ENCODE measurements at regions not wholly inside any gene's neighbourhood (a gene's known extent, or its start where the extent isn't known, plus 50 kb on each side); places are given as distances from the start of the nearest gene placed in this dataset.

GRCh38 chrX:150257353-150258175 is 105.6 kb upstream of the MAMLD1 start:
- Histone ChIP-seq H3K79me2 (no peaks in the 10 kb centered on the region), H3K9me3 (ENCODE audit: low read depth) (no peaks in the 10 kb centered on the region), H4K20me1 (ENCODE audit: insufficient read depth, poor library complexity, severe bottlenecking) (no peaks in the 10 kb centered on the region), H3K27ac (no peak overlapping the region), H3K36me3 (replicated peaks; ENCODE audit: insufficient read depth, low read depth) (no peaks in the 10 kb centered on the region), H3K9me2 (replicated peaks; ENCODE audit: insufficient read depth) (no peaks in the 10 kb centered on the region), H2AFZ (no peak overlapping the region), H3K4me1 (ENCODE audit: insufficient read depth) (no peaks in the 10 kb centered on the region), H3K27me3 (no peaks in the 10 kb centered on the region), H3K4me3 (no peak overlapping the region), H3K4me2 (no peak overlapping the region)
- TF ChIP-seq CTCF (IDR thresholded peaks at IDR 0.05; ENCODE audit: poor library complexity) (no peak), EZH2 (IDR thresholded peaks at IDR 0.05; ENCODE audit: borderline replicate concordance) (no peak), EZH2phosphoT487 (IDR thresholded peaks at IDR 0.05; ENCODE audit: low read depth, severe bottlenecking, unreplicated experiment) (no peak)
- WGBS (ENCODE audit: low lambda C conversion rate, missing lambda C conversion rate) = 67% methylated on average over 1 of the region's 1 CpG
- no peak for DNase-seq (ENCODE audit: low spot score)

GRCh38 chrX:150258176-150258425 is 105.0 kb upstream of the MAMLD1 start:
- DNase-seq (ENCODE audit: low spot score) = no peak
- Histone ChIP-seq H4K20me1 (ENCODE audit: insufficient read depth, poor library complexity, severe bottlenecking) (no peaks in the 10 kb centered on the region), H3K27ac (no peak overlapping the region), H3K4me3 (no peak overlapping the region), H3K36me3 (replicated peaks; ENCODE audit: insufficient read depth, low read depth) (no peaks in the 10 kb centered on the region), H3K79me2 (no peaks in the 10 kb centered on the region), H3K4me1 (ENCODE audit: insufficient read depth) (no peaks in the 10 kb centered on the region), H3K9me3 (ENCODE audit: low read depth) (no peaks in the 10 kb centered on the region), H3K27me3 (no peaks in the 10 kb centered on the region), H2AFZ (no peak overlapping the region), H3K4me2 (no peak overlapping the region), H3K9me2 (replicated peaks; ENCODE audit: insufficient read depth) (no peaks in the 10 kb centered on the region)
- WGBS (ENCODE audit: low lambda C conversion rate, missing lambda C conversion rate) = 87% methylated on average over 1 of the region's 1 CpG
- TF ChIP-seq CTCF (IDR thresholded peaks at IDR 0.05; ENCODE audit: poor library complexity) (no peak), EZH2phosphoT487 (IDR thresholded peaks at IDR 0.05; ENCODE audit: low read depth, severe bottlenecking, unreplicated experiment) (no peak), EZH2 (IDR thresholded peaks at IDR 0.05; ENCODE audit: borderline replicate concordance) (no peak)

DNA sequence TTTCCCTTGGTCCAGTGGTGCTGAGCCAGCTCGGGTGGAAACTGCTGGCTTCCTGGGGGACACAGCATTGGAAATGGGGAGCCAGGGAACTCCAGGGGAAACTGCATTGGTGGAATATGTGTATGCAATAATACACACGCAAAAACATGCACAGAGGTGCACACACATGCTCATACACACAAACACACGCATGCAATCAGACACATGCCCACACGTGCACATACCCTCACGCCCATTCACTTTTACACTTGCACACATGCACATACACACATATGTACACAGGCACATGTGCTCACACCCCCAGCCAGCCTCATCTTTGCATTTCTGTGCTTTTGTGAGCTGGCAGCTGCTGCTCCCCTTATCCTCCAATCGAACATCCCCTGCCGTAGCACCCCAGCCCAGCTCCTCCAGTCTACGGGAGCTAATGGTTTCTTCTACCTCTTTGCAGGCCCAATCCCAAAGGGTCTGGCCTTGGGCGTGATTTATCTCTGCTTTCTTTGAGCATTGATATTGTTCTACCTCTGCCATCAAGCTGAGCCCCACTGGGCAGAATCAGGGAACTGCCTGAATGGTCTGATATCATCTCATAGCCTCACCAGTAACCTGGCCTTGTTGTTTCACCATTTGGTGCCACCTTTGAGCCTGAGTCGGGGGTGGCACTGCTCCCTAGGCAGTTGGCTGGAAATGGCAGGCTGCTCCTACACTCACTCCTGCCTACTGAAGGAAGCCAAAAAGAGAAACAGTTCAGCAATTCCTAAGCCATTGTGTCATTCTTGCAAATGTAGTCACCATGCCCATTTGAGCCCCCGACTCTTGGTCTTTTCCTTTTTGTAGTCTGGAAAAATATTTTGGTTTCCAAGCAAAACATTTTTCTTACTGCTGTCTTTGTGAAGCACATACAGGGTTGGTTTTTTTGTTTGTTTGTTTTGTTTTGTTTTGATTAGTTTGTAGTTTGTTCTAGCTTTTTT is 104.4 kb upstream of the MAMLD1 start:
- no peak for DNase-seq (ENCODE audit: low spot score)
- Histone ChIP-seq H3K36me3 (replicated peaks; ENCODE audit: insufficient read depth, low read depth) (no peaks in the 10 kb centered on the region), H3K79me2 (no peaks in the 10 kb centered on the region), H3K27me3 (no peaks in the 10 kb centered on the region), H2AFZ (no peak overlapping the region), H4K20me1 (ENCODE audit: insufficient read depth, poor library complexity, severe bottlenecking) (no peaks in the 10 kb centered on the region), H3K4me3 (no peak overlapping the region), H3K9me2 (replicated peaks; ENCODE audit: insufficient read depth) (no peaks in the 10 kb centered on the region), H3K27ac (no peak overlapping the region), H3K4me1 (ENCODE audit: insufficient read depth) (no peaks in the 10 kb centered on the region), H3K4me2 (no peak overlapping the region), H3K9me3 (ENCODE audit: low read depth) (no peaks in the 10 kb centered on the region)
- WGBS (ENCODE audit: low lambda C conversion rate, missing lambda C conversion rate) = 72% methylated on average over 11 of the region's 11 CpGs
- TF ChIP-seq EZH2 (IDR thresholded peaks at IDR 0.05; ENCODE audit: borderline replicate concordance) = no peak
- TF ChIP-seq EZH2phosphoT487 (IDR thresholded peaks at IDR 0.05; ENCODE audit: low read depth, severe bottlenecking, unreplicated experiment) = no peak
- TF ChIP-seq CTCF (IDR thresholded peaks at IDR 0.05; ENCODE audit: poor library complexity) = no peak
